H9 (cell line): ENCODE measurements at regions not wholly inside any gene's neighbourhood (a gene's known extent, or its start where the extent isn't known, plus 50 kb on each side); places are given as distances from the start of the nearest gene placed in this dataset.

Experiments
- DNase-seq: peaks from one replicate; pipeline ENCODE4 v3.0.0-alpha.2; 2017
- H2AFZ ChIP-seq: one replicate; pipeline ENCODE4 v1.6.1; 2013; ENCODE audit warnings: mild to moderate bottlenecking, low read length, control low read depth, moderate library complexity
- H2AK5ac ChIP-seq: 2 replicates; pipeline ENCODE4 v1.6.1; 2013; ENCODE audit warnings: low read length, control low read depth, mixed read lengths; ENCODE audit not compliant: insufficient read length
- H2BK120ac ChIP-seq: one replicate; pipeline ENCODE4 v1.6.1; 2013; ENCODE audit warnings: low read depth, mild to moderate bottlenecking, low read length, control low read depth, inconsistent platforms; ENCODE audit not compliant: poor library complexity, severe bottlenecking
- H2BK12ac ChIP-seq: 2 replicates; pipeline ENCODE4 v1.6.1; 2013; ENCODE audit warnings: low read length, control low read depth, mixed read lengths, low read depth; ENCODE audit not compliant: insufficient read length
- H2BK15ac ChIP-seq: 2 replicates; pipeline ENCODE4 v1.6.1; 2013; ENCODE audit warnings: low read depth, low read length, control low read depth
- H2BK20ac ChIP-seq: one replicate; pipeline ENCODE4 v1.6.1; 2013; ENCODE audit warnings: low read depth, mild to moderate bottlenecking, low read length, control low read depth, inconsistent platforms; ENCODE audit not compliant: poor library complexity, severe bottlenecking
- H2BK5ac ChIP-seq: 2 replicates; pipeline ENCODE4 v1.6.1; 2013; ENCODE audit warnings: low read length, control low read depth, mixed read lengths; ENCODE audit not compliant: insufficient read length
- H3K14ac ChIP-seq: 2 replicates; pipeline ENCODE4 v1.6.1; 2013; ENCODE audit warnings: low read length, control low read depth; ENCODE audit not compliant: insufficient read depth
- H3K18ac ChIP-seq: 2 replicates; pipeline ENCODE4 v1.6.1; 2013; ENCODE audit warnings: low read depth, mild to moderate bottlenecking, mixed read lengths, low read length, control low read depth; ENCODE audit not compliant: insufficient read length
- H3K23ac ChIP-seq: 2 replicates; pipeline ENCODE4 v1.6.1; 2013; ENCODE audit warnings: low read length, control low read depth, mixed read lengths, low read depth; ENCODE audit not compliant: insufficient read length
- H3K23me2 ChIP-seq: 2 replicates; pipeline ENCODE4 v1.6.1; 2013; ENCODE audit warnings: low read depth, mild to moderate bottlenecking, mixed read lengths, low read length, control low read depth; ENCODE audit not compliant: insufficient read length, poor library complexity, severe bottlenecking
- H3K27ac ChIP-seq: 2 replicates; pipeline ENCODE4 v1.5.1; 2013; ENCODE audit warnings: low read length, control low read depth, mixed read lengths, low read depth; ENCODE audit not compliant: insufficient read length
- H3K27me3 ChIP-seq: 2 replicates; pipeline ENCODE4 v1.6.1; 2013; ENCODE audit warnings: low read length, control low read depth, inconsistent platforms; ENCODE audit not compliant: insufficient read depth
- H3K4ac ChIP-seq: 2 replicates; pipeline ENCODE4 v1.6.1; 2013; ENCODE audit warnings: low read depth, mild to moderate bottlenecking, control low read depth, inconsistent platforms, low read length, moderate library complexity
- H3K4me1 ChIP-seq: 2 replicates; pipeline ENCODE4 v1.6.1; 2013; ENCODE audit warnings: low read length, control low read depth, inconsistent platforms; ENCODE audit not compliant: insufficient read depth
- H3K4me2 ChIP-seq: 2 replicates; pipeline ENCODE4 v1.6.1; 2013; ENCODE audit warnings: low read length, control low read depth, mixed read lengths; ENCODE audit not compliant: insufficient read length, insufficient read depth
- H3K56ac ChIP-seq: 2 replicates; pipeline ENCODE4 v1.6.1; 2013; ENCODE audit warnings: low read depth, mild to moderate bottlenecking, mixed read lengths, low read length, control low read depth; ENCODE audit not compliant: insufficient read length
- H3K79me1 ChIP-seq: 2 replicates; pipeline ENCODE4 v1.6.1; 2013; ENCODE audit warnings: low read depth, mild to moderate bottlenecking, moderate library complexity, low read length, control low read depth, inconsistent platforms; ENCODE audit not compliant: insufficient read depth, poor library complexity, severe bottlenecking
- H3K79me2 ChIP-seq: 2 replicates; pipeline ENCODE4 v1.6.1; 2013; ENCODE audit warnings: low read length, control low read depth, inconsistent platforms; ENCODE audit not compliant: insufficient read depth
- H3K9ac ChIP-seq: 2 replicates; pipeline ENCODE4 v1.6.1; 2013; ENCODE audit warnings: low read length, control low read depth, mixed read lengths; ENCODE audit not compliant: insufficient read length; ENCODE audit errors: extremely low read depth
- H3K9me3 ChIP-seq: one replicate; pipeline ENCODE4 v1.6.1; 2013; ENCODE audit warnings: low read depth, low read length, inconsistent platforms; ENCODE audit not compliant: control insufficient read depth
- H3T11ph ChIP-seq: one replicate; pipeline ENCODE4 v1.6.1; 2013; ENCODE audit warnings: mild to moderate bottlenecking, low read length, control low read depth, inconsistent platforms
- H4K20me1 ChIP-seq: one replicate; pipeline ENCODE4 v1.6.1; 2013; ENCODE audit not compliant: control insufficient read depth, insufficient read length, insufficient read depth
- H4K5ac ChIP-seq: 2 replicates; pipeline ENCODE4 v1.6.1; 2013; ENCODE audit warnings: low read depth, mild to moderate bottlenecking, mixed read lengths, low read length, control low read depth; ENCODE audit not compliant: insufficient read length
- H4K8ac ChIP-seq: replicated peaks from 2 replicates; pipeline ENCODE4 v1.6.1; 2013; ENCODE audit warnings: low read length, control low read depth, mixed read lengths, low read depth; ENCODE audit not compliant: insufficient read length
- H4K91ac ChIP-seq: 2 replicates; pipeline ENCODE4 v1.6.1; 2013; ENCODE audit warnings: low read depth, mild to moderate bottlenecking, moderate library complexity, mixed read lengths, low read length, control low read depth; ENCODE audit not compliant: insufficient read length
- H3K27ac Mint-ChIP-seq, 3 experiments: 2 replicates in 2 of 3; 3 replicates in 1 of 3; pipeline ENCODE4 v1.8.0; 2020 to 2021; ENCODE audit warnings: mixed read lengths in 3 of 3, mild to moderate bottlenecking in 1 of 3, moderate library complexity in 1 of 3
- H3K27me3 Mint-ChIP-seq: 2 replicates; pipeline ENCODE4 v1.8.0; 2021; ENCODE audit warnings: low read depth, mild to moderate bottlenecking, moderate library complexity, mixed read lengths
- H3K36me3 Mint-ChIP-seq, 3 experiments: 2 replicates in 2 of 3; 3 replicates in 1 of 3; pipeline ENCODE4 v1.8.0; 2020 to 2021; ENCODE audit warnings: low read depth in 3 of 3, mixed read lengths in 3 of 3; ENCODE audit not compliant: insufficient read depth in 1 of 3
- H3K4me1 Mint-ChIP-seq, 2 experiments: 2 replicates each; pipeline ENCODE4 v1.8.0; 2020; ENCODE audit warnings: mixed read lengths in 2 of 2
- H3K4me3 Mint-ChIP-seq, 2 experiments: 2 replicates in 1 of 2; 3 replicates in 1 of 2; pipeline ENCODE4 v1.8.0; 2020 to 2021; ENCODE audit warnings: mild to moderate bottlenecking in 2 of 2, mixed read lengths in 2 of 2, moderate library complexity in 1 of 2
- H3K9me3 Mint-ChIP-seq, 2 experiments: 2 replicates in 1 of 2; 3 replicates in 1 of 2; pipeline ENCODE4 v1.8.0; 2020; ENCODE audit warnings: mild to moderate bottlenecking in 2 of 2, mixed read lengths in 2 of 2, moderate library complexity in 1 of 2
- CTCF ChIP-seq: fragments of 200-600 bp; sonication (generic); conservative IDR thresholded peaks from 3 replicates; pipeline ENCODE4 v1.8.0; 2021; ENCODE audit warnings: antibody characterized with exemption, mild to moderate bottlenecking
- WGBS: extraction: QIAGEN DNeasy Blood & Tissue Kit; methylation state at CpG from one replicate; pipeline ENCODE4 v1.1.7; 2013; ENCODE audit warnings: missing lambda C conversion rate, low lambda C conversion rate, mixed read lengths; ENCODE audit not compliant: insufficient read length; ENCODE audit errors: extremely low coverage; 5-methylcytosine and 5-hydroxymethylcytosine counted together

DNA sequence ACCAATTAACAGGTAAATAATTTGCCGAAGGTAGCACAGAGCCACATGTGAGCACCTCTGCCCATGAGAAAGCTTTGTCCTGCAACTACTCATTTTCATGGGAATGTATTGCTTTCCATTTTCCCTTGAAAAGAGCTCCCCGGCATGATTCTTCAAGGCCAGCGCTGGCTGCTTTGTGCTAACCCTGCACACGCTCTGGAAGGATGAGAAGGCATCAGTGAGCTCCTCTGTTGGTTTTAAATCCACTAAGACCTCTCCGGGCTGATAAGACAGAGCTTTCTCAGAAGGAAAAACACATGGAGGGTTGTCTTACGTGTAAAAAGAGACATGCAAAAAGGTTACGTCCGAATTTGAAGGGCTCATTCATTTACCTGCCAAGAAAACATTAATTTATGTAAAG lies 553.9 kb upstream of the MKI67 start:
- Histone ChIP-seq H4K5ac (no peak overlapping the region), H2AFZ (no peak overlapping the region), H3K4me2 (no peak overlapping the region), H3K27ac (no peak overlapping the region), H2BK15ac (no peak overlapping the region), H3K23ac (no peak overlapping the region), H3K27me3 (no peaks in the 10 kb centered on the region), H3K18ac (no peak overlapping the region), H2BK12ac (no peak overlapping the region), H2AK5ac (no peak overlapping the region), H4K91ac (no peak overlapping the region), H2BK20ac (no peak overlapping the region), H3K9ac (no peak overlapping the region), H3K4me1 (no peaks in the 10 kb centered on the region; the same call in 1 of the 2 replicates), H3K23me2 (no peaks in the 10 kb centered on the region), H2BK120ac (no peak overlapping the region), H4K8ac (no peak overlapping the region), H3K56ac (no peak overlapping the region), H3K79me2 (no peaks in the 10 kb centered on the region), H2BK5ac (no peak overlapping the region), H3K79me1 (no peaks in the 10 kb centered on the region), H3T11ph (no peak overlapping the region), H4K20me1 (no peaks in the 10 kb centered on the region), H3K9me3 (no peaks in the 10 kb centered on the region), H3K14ac (no peak overlapping the region), H3K4ac (no peak overlapping the region)
- H3K4me1 Mint-ChIP-seq = peaks cover 15 to 17% of the 10 kb centered on the region in 2 experiments
- no peaks in the 10 kb centered on the region for H3K9me3 Mint-ChIP-seq
- H3K36me3 Mint-ChIP-seq = no peaks in the 10 kb centered on the region; a peak in 1 of 7 replicates
- no peak overlapping the region for H3K27ac Mint-ChIP-seq
- TF ChIP-seq CTCF = no peak
- no peak overlapping the region for H3K4me3 Mint-ChIP-seq
- WGBS = no CpG with 5 or more reads among the region's 8 CpGs
- H3K27me3 Mint-ChIP-seq = no peaks in the 10 kb centered on the region; the same call in none of the 2 replicates
- no peak for DNase-seq
